ENCODE measurements at regions not wholly inside any gene's neighbourhood (a gene's known extent, or its start where the extent isn't known, plus 50 kb on each side); places are given as distances from the start of the nearest gene placed in this dataset.

DNA sequence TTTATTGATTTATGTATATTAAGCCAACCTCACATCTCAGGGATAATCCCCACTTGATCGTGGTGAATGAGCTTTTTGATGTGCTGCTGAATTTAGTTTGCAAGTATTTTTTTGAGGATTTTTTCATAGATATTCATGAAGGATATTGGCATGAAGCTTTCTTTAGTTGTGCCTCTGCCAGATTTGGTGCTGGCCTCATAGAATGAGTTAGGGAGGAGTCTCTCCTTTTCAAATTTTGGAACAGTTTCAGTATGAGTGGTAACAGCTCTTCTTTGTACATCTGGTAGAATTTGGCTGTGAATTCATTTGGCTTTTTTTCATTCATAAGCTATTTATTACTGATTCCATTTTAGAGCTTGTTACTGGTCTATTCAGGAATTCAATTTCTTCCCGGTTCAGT, 197.2 kb upstream of the NDST4 start:
- TF ChIP-seq, protein P1, sequence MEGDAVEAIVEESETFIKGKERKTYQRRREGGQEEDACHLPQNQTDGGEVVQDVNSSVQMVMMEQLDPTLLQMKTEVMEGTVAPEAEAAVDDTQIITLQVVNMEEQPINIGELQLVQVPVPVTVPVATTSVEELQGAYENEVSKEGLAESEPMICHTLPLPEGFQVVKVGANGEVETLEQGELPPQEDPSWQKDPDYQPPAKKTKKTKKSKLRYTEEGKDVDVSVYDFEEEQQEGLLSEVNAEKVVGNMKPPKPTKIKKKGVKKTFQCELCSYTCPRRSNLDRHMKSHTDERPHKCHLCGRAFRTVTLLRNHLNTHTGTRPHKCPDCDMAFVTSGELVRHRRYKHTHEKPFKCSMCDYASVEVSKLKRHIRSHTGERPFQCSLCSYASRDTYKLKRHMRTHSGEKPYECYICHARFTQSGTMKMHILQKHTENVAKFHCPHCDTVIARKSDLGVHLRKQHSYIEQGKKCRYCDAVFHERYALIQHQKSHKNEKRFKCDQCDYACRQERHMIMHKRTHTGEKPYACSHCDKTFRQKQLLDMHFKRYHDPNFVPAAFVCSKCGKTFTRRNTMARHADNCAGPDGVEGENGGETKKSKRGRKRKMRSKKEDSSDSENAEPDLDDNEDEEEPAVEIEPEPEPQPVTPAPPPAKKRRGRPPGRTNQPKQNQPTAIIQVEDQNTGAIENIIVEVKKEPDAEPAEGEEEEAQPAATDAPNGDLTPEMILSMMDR (IDR thresholded peaks at IDR 0.05) = no peak
- TF ChIP-seq POLR2AphosphoS5 (IDR thresholded peaks at IDR 0.05) (no peak), POLR2A (IDR thresholded peaks at IDR 0.05) (no peak), EP300 (IDR thresholded peaks at IDR 0.05; ENCODE audit: low read depth) (no peak)

Measured in transverse colon (tissue), 4 donors.